ENCODE measurements at regions not wholly inside any gene's neighbourhood (a gene's known extent, or its start where the extent isn't known, plus 50 kb on each side); places are given as distances from the start of the nearest gene placed in this dataset.

GRCh38 chr11:104637662-104638170, 260.5 kb downstream of the CASP12 start:
- H3K36me3 ChIP-seq: no peaks in the 10 kb centered on the region
- no peak overlapping the region for H3K4me3 ChIP-seq
- intact Hi-C loops (cut with DNase I): no loop called here
- no peaks in the 10 kb centered on the region for H3K9me3 ChIP-seq
- no peaks in the 10 kb centered on the region for H3K27me3 ChIP-seq
- no peak overlapping the region for H3K27ac ChIP-seq
- TF ChIP-seq EP300 (IDR thresholded peaks at IDR 0.05) (no peak), POLR2A (IDR thresholded peaks at IDR 0.05) (no peak), CTCF (IDR thresholded peaks at IDR 0.05) (no peak)
- 81 to 87% (median 83%) methylated on average over 2 of the region's 2 CpGs for WGBS, 3 donors
- no peaks in the 10 kb centered on the region for H3K4me1 ChIP-seq (ENCODE audit: insufficient read depth)
- no peak for DNase-seq

- Histone ChIP-seq H3K4me3 (no peak overlapping the region), H3K36me3 (no peaks in the 10 kb centered on the region), H3K27ac (no peak overlapping the region), H3K27me3 (no peaks in the 10 kb centered on the region), H3K4me1 (ENCODE audit: insufficient read depth) (no peaks in the 10 kb centered on the region), H3K9me3 (no peaks in the 10 kb centered on the region)
- 90 to 95% (median 94%) methylated on average over 1 of the region's 1 CpG for WGBS, 3 donors
- intact Hi-C loops (cut with DNase I): no loop called here
- no peak for TF ChIP-seq CTCF (IDR thresholded peaks at IDR 0.05)
- TF ChIP-seq POLR2A (IDR thresholded peaks at IDR 0.05): no peak
- no peak for TF ChIP-seq EP300 (IDR thresholded peaks at IDR 0.05)
- DNase-seq: no peak
Measured at GRCh38 chr11:104633226-104633625, 265.0 kb downstream of the CASP12 start.

GRCh38 chr11:104630352-104630751, 267.9 kb downstream of the CASP12 start:
- no peaks in the 10 kb centered on the region for H3K4me1 ChIP-seq (ENCODE audit: insufficient read depth)
- no peaks in the 10 kb centered on the region for H3K9me3 ChIP-seq
- no peak overlapping the region for H3K4me3 ChIP-seq
- no peak for DNase-seq
- intact Hi-C loops (cut with DNase I): no loop called here
- no peaks in the 10 kb centered on the region for H3K27me3 ChIP-seq
- TF ChIP-seq EP300 (IDR thresholded peaks at IDR 0.05) (no peak), POLR2A (IDR thresholded peaks at IDR 0.05) (no peak), CTCF (IDR thresholded peaks at IDR 0.05) (no peak)
- no peak overlapping the region for H3K27ac ChIP-seq
- 84 to 89% (median 84%) methylated on average over 2 of the region's 2 CpGs for WGBS, 3 donors
- H3K36me3 ChIP-seq: no peaks in the 10 kb centered on the region

- no peak for DNase-seq
- 39 to 48% (median 41%) methylated on average over 2 of the region's 2 CpGs for WGBS, 3 donors
- Histone ChIP-seq H3K36me3 (no peaks in the 10 kb centered on the region), H3K4me3 (no peak overlapping the region), H3K4me1 (ENCODE audit: insufficient read depth) (no peaks in the 10 kb centered on the region), H3K9me3 (no peaks in the 10 kb centered on the region), H3K27ac (no peak overlapping the region), H3K27me3 (no peaks in the 10 kb centered on the region)
- TF ChIP-seq EP300 (IDR thresholded peaks at IDR 0.05) (no peak), POLR2A (IDR thresholded peaks at IDR 0.05) (no peak), CTCF (IDR thresholded peaks at IDR 0.05) (no peak)
- intact Hi-C loops (cut with DNase I): loop anchor here in 1 of 4 donors (10.0 kb wide), 1 partner anchor 80 kb away; no protein-coding TSS in a partner anchor
Measured at GRCh38 chr11:104625246-104625645, 273.0 kb downstream of the CASP12 start.

Data from ovary (tissue), 7 donors.